ENCODE measurements at regions not wholly inside any gene's neighbourhood (a gene's known extent, or its start where the extent isn't known, plus 50 kb on each side); places are given as distances from the start of the nearest gene placed in this dataset.

DNA sequence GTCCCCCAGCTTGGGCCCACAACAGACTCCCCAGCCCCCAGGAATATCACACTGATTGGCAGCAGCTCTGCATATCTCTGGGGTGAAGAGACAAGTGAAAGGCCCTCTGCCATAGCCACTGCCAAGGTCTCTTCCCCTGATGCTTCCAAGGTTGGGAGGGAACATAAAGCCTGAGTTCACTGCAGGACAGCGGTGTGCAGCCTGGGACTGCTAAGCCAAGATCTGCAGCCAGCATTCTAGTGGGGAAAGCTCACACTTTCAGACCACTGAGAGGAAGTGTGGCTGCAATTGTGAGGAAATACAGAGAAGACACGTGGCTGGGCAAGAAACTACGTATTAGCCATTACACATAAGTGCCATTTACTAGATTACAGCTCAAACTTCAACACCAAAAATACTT, 100.7 kb downstream of the MAIP1 start:
- DNase-seq, result no peak

- no peak for DNase-seq
These were observed 107.8 kb downstream of the MAIP1 start for GRCh38 chr2:200063155-200063554.

GRCh38 chr2:200064879-200065278, 109.5 kb downstream of the MAIP1 start:
- no peak for DNase-seq

DNA sequence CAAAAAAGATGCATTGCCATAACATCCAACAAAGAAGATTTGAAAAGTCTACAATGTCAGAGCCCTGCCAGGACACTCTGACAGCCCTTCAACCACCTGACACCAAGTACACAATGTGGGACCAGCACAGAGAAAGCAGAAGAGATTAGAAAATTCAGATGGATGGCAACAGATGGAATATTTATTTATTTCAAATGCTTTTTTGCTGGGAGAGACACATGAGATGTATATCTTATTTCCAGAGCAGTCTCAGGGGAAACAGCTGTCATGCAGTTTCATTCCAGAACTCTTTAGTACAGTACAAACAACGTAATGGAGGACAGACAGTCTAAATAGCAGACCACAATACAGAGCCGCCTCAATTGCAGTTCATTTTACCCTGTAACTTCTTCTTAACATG, 110.1 kb downstream of the MAIP1 start:
- DNase-seq, result no peak

GRCh38 chr2:200066417-200066816, 111.0 kb downstream of the MAIP1 start:
- DNase-seq, result no peak

DNA sequence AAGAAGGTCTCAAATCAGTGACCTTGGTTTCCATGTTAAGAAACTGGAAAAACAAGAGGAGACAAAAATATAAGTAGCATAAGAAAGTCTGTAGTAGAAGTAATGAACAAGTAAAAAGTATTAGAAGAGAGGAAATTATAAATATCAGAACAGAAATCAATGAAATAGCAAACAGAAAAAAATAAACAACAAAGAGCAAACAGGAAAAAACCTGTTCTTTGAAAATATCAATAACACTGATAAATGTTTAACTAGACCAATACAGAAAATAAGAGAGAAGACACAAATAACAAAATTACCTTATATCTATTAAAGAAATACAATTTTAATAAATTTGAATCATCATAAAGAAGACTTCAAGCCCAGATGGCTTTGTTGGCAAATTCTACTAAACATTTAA, 113.3 kb downstream of the MAIP1 start:
- no peak for DNase-seq

DNA sequence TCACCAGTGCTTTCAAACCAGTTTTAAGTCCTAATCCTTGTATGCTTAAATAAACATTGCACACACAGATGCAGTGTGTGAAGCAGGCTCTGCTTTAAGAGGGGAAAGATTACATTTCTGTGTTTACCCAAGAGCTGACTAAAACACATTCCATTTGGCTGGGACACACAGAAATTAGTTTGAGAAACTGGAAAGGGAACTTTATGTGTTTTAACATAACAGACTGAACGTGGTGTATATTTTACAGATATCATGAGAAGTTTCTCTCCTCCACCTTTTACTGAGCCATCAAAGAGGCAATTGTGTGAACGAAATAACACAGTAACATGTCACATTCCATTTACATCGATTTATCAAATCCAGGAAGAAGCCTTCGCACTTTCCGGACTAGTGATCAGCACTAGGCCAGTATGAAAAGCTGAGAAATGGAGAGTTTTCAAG, 121.8 kb downstream of the MAIP1 start:
- no peak for DNase-seq

- DNase-seq, result no peak
These were observed 122.5 kb downstream of the MAIP1 start for GRCh38 chr2:200077838-200078237.

GRCh38 chr2:200079356-200079755, 124.0 kb downstream of the MAIP1 start:
- no peak for DNase-seq

GRCh38 chr2:200081236-200081635, 125.9 kb downstream of the MAIP1 start:
- no peak for DNase-seq

DNA sequence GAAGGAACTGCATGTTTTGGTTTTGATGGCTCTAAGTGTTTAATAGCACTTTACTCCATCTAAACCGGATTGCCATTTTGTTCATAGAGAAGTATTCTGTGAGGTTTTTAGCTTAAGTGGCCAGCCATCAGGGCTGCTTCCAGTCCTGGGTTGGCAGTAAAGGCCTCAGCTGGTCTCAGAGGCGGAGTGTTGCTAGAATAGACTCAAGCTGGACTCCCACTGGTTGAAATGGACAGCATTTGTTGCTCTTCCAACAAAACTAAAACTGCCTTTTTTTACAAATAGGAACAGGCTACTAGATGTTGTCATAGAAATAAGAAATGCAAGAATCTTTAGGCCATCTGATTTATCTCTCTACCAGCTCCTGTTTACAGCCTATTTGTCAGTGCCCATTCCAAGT, 126.4 kb downstream of the MAIP1 start:
- no peak for DNase-seq

GRCh38 chr2:200084036-200084435, 128.7 kb downstream of the MAIP1 start:
- DNase-seq, result no peak

DNA sequence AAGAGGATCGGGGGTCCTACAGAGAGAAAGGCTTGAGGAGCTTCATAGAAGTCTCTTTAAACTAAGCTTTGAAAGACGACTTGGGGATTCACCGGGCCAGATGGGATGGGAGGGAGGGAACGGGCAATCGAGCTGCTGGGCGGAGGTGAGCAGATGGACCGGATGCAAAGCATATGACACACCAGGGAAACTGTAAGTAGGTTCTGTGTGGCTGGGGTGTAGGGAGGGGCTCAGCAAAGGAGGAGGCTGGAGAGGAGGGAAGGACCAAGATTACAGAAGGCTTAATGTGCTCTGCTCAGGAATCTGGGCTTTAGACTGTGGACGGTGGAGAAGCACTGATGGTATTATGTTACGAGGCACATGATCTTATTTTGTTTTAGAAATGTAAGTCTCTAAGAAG, 131.5 kb downstream of the MAIP1 start:
- no peak for DNase-seq

GRCh38 chr2:200087451-200087850, 132.1 kb downstream of the MAIP1 start:
- DNase-seq, result no peak

- DNase-seq, result no peak
These were observed 133.8 kb downstream of the MAIP1 start for GRCh38 chr2:200089040-200089755.

DNA sequence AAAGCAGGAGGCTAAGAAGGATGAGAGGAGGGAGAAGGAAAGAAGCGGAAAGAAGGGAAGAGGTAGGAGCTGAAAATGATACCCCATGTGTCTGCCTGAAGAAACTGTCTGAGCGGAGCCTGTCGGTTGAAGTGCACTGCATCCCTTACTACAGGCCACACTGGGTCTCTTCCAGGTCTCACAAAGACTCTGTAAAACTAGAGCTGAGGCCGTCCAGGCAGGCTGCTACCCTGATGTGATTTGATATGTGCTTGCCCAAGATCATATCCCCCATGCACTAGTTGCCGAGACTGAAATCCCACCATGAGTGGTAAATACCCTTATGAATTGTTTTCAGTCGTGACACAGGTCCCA, 134.4 kb downstream of the MAIP1 start:
- no peak for DNase-seq

DNA sequence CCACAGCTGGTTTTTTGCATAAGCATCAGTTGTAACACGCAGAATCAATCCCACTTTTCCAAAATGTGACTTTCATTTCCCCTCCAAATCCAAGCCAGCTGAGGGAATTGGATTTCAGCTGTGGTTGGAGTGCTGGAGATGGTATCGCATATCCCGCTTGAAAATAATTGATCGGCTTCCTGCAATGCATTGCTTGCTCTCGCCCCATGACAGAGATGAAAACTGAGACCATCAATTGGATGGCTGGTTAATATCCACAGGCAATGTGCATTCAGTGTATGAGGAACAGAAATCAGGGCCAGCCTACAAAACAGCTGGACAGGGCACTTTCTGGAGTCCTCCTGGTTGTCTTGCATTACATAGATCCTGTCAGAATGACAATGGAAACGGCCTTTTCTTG, 135.3 kb downstream of the MAIP1 start:
- DNase-seq, result no peak

- no peak for DNase-seq
These were observed 135.7 kb downstream of the MAIP1 start for GRCh38 chr2:200091126-200091525.

DNA sequence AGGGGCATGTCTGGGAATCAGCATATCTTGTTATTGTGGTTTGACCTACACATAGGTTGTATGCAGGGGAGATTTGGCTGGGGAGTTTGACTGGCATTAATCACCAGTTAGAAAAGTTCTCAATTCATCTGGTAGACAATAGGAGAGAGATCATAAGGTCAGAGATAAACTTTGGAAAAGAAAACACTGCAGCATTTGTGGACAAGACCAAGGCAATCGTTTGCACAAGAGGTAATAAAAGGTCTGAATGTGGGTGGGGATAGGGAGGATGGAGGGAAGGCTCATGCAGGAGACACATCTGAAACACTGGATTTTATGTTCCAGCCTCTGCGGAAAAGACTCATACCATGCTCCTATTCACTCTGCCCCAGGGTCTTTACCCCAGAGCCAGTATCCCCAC, 136.9 kb downstream of the MAIP1 start:
- DNase-seq, result no peak

- DNase-seq, result no peak
These were observed 140.1 kb downstream of the MAIP1 start for GRCh38 chr2:200095436-200095835.

GRCh38 chr2:200099256-200099655, 143.9 kb downstream of the MAIP1 start:
- DNase-seq, result no peak

- no peak for DNase-seq
These were observed 144.6 kb downstream of the MAIP1 start for GRCh38 chr2:200100027-200100426.

GRCh38 chr2:200101922-200102321, 146.5 kb downstream of the MAIP1 start:
- DNase-seq, result no peak

- DNase-seq, result no peak
These were observed 147.6 kb downstream of the MAIP1 start for GRCh38 chr2:200102971-200103370.

GRCh38 chr2:200104015-200104414, 148.6 kb downstream of the MAIP1 start:
- DNase-seq, result no peak
